Activated naive CD4-positive, alpha-beta T cell treated with anti-CD3 and anti-CD28 coated beads, Interleukin-2, amount 50 U/mL, for 24 hours (primary cell): ENCODE measurements at regions not wholly inside any gene's neighbourhood (a gene's known extent, or its start where the extent isn't known, plus 50 kb on each side); places are given as distances from the start of the nearest gene placed in this dataset.
"Not testable (repeated sequence)": the region's sequence is repeated elsewhere in the genome, so short reads cannot be mapped to it uniquely, and the experiment has no call there.

Experiments
- H3K27ac Mint-ChIP-seq: one replicate; pipeline ENCODE4 v1.8.0; 2021; ENCODE audit warnings: mild to moderate bottlenecking, mixed read lengths
- H3K27me3 Mint-ChIP-seq: one replicate; pipeline ENCODE4 v1.8.0; 2021; ENCODE audit warnings: mixed read lengths
- H3K36me3 Mint-ChIP-seq: one replicate; pipeline ENCODE4 v1.8.0; 2021; ENCODE audit warnings: mixed read lengths
- H3K4me1 Mint-ChIP-seq: one replicate; pipeline ENCODE4 v1.8.0; 2021; ENCODE audit warnings: mixed read lengths
- H3K4me3 Mint-ChIP-seq: one replicate; pipeline ENCODE4 v1.8.0; 2021; ENCODE audit warnings: mild to moderate bottlenecking, mixed read lengths
- H3K9me3 Mint-ChIP-seq: one replicate; pipeline ENCODE4 v1.8.0; 2021; ENCODE audit warnings: mixed read lengths

DNA sequence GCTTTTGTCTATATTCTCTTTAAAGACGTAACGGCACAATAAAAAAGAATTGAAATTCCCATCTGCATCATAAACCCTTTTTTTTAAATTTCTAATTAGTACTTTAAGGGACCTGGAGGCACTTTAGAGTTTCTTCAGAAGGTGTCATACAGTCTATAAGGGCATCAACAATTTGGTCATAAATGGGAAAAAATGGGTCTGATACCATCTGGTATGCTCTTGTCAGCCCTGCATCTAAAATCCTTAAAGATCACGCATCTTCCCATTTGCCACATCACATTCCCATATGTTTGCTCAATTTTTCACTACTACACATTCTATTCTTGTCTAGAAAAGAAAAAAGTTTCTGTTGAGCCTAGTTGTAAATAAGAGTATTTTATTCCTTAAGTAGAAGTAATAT is 53.8 kb downstream of the COX7C start:
- Mint-ChIP-seq H3K36me3 (no peaks in the 10 kb centered on the region), H3K27me3 (peaks cover 6% of the 10 kb centered on the region), H3K27ac (no peak overlapping the region), H3K4me1 (no peaks in the 10 kb centered on the region), H3K4me3 (no peak overlapping the region), H3K9me3 (no peaks in the 10 kb centered on the region)

DNA sequence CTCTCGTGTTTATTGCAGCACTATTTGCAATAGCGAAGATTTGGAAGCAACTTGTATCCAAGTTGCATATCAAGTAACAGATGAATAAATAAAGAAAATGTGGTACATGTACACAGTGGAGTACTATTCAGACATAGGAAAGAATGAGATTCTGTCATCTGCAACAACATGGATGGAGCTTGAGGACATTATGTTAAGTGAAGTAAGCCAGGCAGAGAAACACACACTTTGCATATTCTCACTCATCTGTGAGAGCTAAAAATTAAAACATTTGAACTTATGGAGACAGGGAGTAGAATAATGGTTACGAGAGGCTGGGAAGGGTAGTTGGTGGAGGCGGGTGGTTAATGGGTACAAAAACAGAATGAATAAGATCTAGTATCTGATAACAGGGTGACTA is 56.3 kb downstream of the COX7C start:
- no peaks in the 10 kb centered on the region for H3K9me3 Mint-ChIP-seq
- no peak overlapping the region for H3K27ac Mint-ChIP-seq
- H3K36me3 Mint-ChIP-seq, result no peaks in the 10 kb centered on the region
- no peaks in the 10 kb centered on the region for H3K4me1 Mint-ChIP-seq
- no peak overlapping the region for H3K4me3 Mint-ChIP-seq
- peaks cover 6% of the 10 kb centered on the region for H3K27me3 Mint-ChIP-seq

DNA sequence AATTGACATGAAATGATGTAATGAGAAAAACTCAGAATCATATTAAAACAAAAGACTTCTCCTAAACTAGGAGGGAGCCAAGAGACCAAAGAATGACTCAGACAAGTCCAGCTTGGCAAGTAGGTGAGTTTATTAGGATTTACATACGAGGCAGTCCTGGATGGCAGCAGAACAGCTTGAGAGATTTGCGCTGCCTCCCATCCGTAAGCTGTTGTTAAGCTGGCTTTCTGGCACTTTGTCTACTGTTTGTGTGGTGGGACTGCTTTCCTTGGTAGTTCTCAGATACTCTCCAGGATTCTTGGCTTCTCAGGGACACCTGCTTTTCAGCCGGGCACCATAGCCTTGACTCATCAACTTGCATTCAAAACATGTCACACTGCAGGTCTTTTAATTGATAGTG is 57.6 kb downstream of the COX7C start:
- Mint-ChIP-seq H3K4me3 (no peak overlapping the region), H3K4me1 (no peaks in the 10 kb centered on the region), H3K27me3 (peaks cover 6% of the 10 kb centered on the region), H3K27ac (no peak overlapping the region), H3K36me3 (no peaks in the 10 kb centered on the region), H3K9me3 (no peaks in the 10 kb centered on the region)

DNA sequence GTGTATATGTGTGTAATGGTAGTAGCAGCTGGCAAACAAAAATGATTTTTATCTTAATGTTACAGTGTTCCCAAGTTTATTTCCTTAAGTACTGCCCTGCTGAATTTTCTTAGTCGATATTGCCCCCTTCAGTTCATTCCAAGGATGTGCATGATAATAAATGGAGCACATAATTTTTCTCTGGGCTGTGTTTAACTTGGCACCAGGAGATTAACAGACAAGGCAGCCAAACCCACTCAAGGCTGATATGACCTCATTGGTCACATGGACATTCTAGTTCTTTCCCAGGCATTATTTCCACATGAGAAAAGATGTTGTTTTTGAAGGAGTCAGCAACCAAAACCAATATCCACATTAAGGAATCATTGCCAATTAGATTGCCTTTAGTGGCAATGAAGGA is 61.8 kb downstream of the COX7C start:
- Mint-ChIP-seq H3K4me3 (no peak overlapping the region), H3K27ac (no peak overlapping the region), H3K9me3 (no peaks in the 10 kb centered on the region), H3K36me3 (no peaks in the 10 kb centered on the region), H3K4me1 (no peaks in the 10 kb centered on the region), H3K27me3 (peaks cover 14% of the 10 kb centered on the region)

DNA sequence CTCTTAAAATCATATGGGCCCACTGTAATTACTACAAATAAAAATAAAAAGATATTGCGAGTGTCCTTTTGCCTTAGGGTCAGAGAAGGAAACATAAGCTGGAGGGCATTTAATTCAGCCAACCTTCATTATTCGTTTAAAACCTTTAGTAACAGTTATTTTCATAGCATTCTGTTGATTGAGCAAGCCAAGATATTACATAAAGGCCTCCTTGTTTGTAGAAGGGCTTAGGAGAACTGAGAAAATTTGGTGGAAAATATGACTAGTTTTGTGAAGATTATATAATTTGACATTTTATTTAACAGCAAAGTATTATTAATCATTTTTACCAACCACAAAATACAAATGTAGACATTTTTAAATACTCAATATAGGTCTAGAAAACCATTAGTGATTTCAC is 62.2 kb downstream of the COX7C start:
- Mint-ChIP-seq H3K4me3 (no peak overlapping the region), H3K27me3 (peaks cover 14% of the 10 kb centered on the region)

DNA sequence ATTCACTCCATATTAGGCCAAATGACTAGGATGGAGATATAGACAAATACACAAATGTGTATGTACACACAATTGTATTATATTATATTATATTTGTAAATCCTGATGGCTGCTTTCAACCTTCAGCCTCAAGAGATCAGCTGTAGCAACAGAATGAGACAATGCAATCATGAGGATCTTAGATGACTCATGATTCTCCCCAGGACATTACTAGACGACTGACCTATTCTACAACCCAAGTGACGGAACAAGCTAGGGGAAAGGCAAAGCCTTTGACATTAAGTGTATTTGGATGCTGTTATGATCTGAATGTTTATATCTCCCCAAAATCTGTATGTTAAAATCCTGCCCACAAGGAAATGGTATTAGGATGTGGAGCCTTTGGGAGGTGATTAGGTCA is 66.5 kb downstream of the COX7C start:
- Mint-ChIP-seq H3K27me3 (peaks cover 14% of the 10 kb centered on the region), H3K4me1 (no peaks in the 10 kb centered on the region), H3K27ac (no peak overlapping the region), H3K4me3 (no peak overlapping the region), H3K36me3 (no peaks in the 10 kb centered on the region), H3K9me3 (no peaks in the 10 kb centered on the region)

More for the DNA sequence above, 62.2 kb downstream of the COX7C start:
- Mint-ChIP-seq H3K27ac (no peak overlapping the region), H3K36me3 (no peaks in the 10 kb centered on the region), H3K9me3 (no peaks in the 10 kb centered on the region), H3K4me1 (no peaks in the 10 kb centered on the region)

DNA sequence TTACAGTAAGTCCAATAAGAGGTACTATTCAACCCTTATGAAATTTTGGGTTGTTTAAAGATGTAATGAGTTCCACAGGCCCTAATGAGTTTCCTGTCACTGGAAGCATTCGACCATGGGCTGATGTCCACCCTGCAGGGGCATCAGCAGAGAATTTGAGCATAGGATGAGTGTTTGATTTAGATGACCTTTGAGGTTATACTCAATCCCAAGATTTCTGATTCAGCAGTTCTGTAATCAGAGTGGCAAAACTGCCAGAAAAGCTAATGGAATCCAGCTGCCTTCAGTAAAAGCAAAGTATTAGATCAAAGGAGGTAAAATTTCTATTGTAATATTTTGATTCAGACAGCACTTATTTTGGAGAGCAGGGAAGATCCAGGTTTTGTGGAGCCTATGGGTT is 68.3 kb downstream of the COX7C start:
- Mint-ChIP-seq H3K4me1 (no peaks in the 10 kb centered on the region), H3K27ac (no peak overlapping the region), H3K36me3 (no peaks in the 10 kb centered on the region), H3K27me3 (peaks cover 14% of the 10 kb centered on the region), H3K9me3 (no peaks in the 10 kb centered on the region), H3K4me3 (no peak overlapping the region)

DNA sequence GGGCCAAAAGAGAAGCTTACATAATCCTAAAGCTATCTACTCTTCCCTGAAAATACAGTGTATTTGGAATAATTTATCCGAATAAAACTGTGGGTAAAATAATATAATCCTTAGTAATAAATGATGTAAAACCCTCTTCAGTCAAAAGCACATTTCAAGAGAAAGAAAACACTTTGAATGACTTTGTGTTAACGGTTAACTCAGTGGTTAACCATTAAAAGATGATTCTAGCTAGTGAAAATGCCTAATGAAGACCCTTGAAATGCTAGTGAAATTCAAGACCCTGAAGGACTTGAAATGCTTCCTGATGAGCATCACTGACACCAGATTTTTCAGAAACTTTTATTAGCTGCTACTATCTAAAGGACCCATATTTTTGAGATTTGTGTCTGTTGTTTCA is 70.7 kb downstream of the COX7C start:
- no peaks in the 10 kb centered on the region for H3K36me3 Mint-ChIP-seq
- no peak overlapping the region for H3K4me3 Mint-ChIP-seq
- peaks cover 3% of the 10 kb centered on the region for H3K27me3 Mint-ChIP-seq
- H3K9me3 Mint-ChIP-seq, result no peaks in the 10 kb centered on the region
- H3K27ac Mint-ChIP-seq, result no peak overlapping the region
- no peaks in the 10 kb centered on the region for H3K4me1 Mint-ChIP-seq

DNA sequence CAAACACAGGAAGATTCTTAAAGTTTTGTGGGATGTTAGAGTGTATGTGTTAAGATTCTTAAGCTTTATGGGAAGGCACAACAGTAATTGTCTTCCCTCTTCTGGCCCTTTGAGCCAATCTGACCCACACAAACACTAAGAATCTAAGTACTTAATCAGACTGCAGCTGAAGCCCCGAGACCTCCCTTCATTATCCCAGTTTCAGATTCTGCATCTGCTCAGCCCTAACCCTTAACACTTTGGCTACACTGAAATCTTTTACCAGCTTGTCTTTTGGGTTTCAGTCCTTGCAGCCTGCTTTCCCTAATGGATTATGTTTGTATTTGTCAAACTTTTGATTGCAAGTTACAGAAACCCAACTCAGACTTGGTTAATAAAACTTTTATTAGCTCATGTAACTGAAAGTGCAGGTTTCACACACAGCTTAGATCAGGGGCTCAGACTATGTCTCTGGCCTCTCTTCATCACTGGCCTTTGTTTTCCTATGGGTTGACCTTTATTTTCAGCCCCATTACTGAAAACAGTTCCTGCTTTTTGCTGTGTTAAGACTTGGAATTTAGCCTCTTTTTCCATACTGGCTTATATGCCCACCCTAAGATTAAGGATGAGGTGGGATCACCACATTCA is 71.5 kb downstream of the COX7C start:
- Mint-ChIP-seq H3K36me3 (no peaks in the 10 kb centered on the region), H3K27me3 (peaks cover 3% of the 10 kb centered on the region), H3K4me1 (no peaks in the 10 kb centered on the region), H3K27ac (no peak overlapping the region), H3K9me3 (no peaks in the 10 kb centered on the region), H3K4me3 (no peak overlapping the region)

DNA sequence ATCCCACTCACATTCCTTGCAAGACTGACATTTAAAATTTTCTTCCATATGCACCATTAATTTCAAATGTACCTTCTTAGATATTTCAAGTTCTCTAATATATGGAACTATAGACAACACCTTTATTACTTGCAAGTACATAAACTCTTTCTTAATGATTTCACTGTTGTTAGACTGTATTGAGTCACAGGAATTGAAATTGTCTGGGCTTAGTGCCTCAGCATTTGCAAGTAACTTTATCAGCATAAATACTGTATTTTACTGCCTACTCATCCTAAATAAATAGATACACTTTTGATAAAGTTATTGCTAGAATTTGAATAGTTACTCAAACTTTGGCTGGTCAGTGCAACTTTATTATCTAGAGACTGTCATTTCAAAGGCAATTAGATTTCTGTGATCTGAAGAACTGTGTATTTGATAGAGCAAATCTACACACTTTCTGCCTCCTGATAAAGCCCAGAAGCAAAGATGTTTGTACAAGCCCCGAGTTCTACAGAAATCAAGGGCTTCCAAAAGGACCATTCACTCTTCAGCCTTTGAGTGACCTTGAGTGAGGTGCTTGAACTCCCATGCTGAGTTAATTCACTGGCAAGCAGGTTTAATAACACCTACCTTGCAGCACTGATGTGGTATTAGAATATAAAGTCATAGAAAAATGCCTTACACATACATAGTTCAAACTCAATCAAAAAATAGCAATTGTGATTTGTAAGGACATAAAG is 91.6 kb downstream of the COX7C start:
- Mint-ChIP-seq H3K4me3 (no peak overlapping the region), H3K9me3 (no peaks in the 10 kb centered on the region), H3K27me3 (peaks cover 5% of the 10 kb centered on the region), H3K4me1 (no peaks in the 10 kb centered on the region), H3K36me3 (no peaks in the 10 kb centered on the region), H3K27ac (no peak overlapping the region)

DNA sequence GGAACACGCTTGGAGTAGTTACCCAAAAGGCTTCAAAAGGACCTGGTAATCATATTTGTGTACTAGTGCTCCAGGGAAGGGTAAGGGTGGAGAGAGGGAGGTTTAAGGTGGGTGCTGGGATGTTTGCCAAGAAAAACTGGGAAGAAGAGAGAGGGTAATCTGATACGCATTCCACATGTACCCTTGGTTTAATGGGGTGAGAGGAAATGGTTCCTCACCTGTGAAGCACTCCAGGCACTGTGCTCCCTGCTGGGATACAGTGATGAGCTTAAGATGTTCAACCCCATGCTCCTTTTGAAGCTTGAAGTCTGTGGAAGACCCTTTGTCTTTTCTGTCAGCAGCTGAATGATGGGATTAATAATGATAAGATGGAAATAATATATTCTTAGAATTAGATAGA is 98.4 kb downstream of the COX7C start:
- Mint-ChIP-seq H3K27me3 (no peaks in the 10 kb centered on the region), H3K9me3 (no peaks in the 10 kb centered on the region), H3K4me3 (no peak overlapping the region), H3K4me1 (no peaks in the 10 kb centered on the region), H3K27ac (no peak overlapping the region), H3K36me3 (no peaks in the 10 kb centered on the region)

DNA sequence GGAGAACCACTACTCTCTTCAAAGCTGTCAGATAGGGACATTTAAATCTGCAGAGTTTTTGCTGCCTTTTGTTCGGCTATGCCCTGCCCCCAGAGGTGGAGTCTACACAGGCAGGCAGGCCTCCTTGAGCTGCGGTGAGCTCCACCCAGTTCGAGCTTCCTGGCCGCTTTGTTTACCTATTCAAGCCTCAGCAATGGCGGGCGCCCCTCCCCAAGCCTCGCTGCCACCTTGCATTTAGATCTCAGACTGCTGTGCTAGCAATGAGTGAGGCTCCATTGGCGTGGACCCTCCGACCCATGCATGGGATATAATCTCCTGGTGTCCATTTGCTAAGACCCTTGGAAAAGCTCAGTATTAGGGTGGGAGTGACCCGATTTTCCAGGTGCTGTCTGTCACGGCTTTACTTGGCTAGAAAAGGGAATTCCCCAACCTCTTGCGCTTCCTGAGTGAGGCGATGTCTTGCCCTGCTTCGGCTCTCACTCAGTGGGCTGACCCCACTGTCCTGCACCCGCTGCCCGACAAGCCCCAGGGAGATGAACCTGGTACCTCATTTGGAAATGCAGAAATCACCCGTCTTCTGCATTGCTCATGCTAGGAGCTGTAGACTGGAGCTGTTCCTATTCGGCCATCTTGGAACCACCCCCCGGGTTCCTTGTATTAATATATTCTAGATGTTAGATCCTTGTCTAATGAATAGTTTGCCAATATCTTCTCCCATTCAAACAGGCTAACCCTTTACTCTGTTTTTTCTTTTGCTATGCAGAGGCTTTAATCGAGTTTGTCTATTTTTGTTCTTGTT is 113.8 kb downstream of the COX7C start:
- H3K27me3 Mint-ChIP-seq, result not testable (repeated sequence)

DNA sequence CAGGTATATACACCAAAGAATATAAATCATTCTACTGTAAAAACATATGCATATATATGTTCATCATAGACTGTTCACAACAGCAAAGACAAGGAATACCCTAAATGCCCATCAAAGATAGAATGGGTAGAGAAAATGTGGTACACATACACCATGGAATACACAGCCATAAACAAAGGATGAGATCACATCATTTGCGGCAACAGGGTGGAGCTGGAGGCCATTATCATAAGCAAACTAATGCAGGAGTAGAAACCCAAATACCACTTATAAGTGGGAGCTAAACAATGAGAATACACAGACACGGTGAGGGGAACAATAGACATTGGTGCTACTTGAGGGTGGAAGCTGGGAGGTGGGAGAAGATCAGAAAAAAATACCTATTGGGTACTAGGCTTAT is 117.6 kb downstream of the COX7C start:
- H3K9me3 Mint-ChIP-seq, result peaks cover 19% of the 10 kb centered on the region
- peaks cover 3% of the 10 kb centered on the region for H3K27me3 Mint-ChIP-seq
- no peak overlapping the region for H3K27ac Mint-ChIP-seq
- no peak overlapping the region for H3K4me3 Mint-ChIP-seq
- peaks cover 2% of the 10 kb centered on the region for H3K36me3 Mint-ChIP-seq
- H3K4me1 Mint-ChIP-seq, result no peaks in the 10 kb centered on the region

More for the DNA sequence above, 113.8 kb downstream of the COX7C start:
- H3K36me3 Mint-ChIP-seq, H3K4me1 Mint-ChIP-seq, H3K27ac Mint-ChIP-seq, H3K4me3 Mint-ChIP-seq: not testable (repeated sequence)
- peaks cover 25% of the 10 kb centered on the region for H3K9me3 Mint-ChIP-seq

DNA sequence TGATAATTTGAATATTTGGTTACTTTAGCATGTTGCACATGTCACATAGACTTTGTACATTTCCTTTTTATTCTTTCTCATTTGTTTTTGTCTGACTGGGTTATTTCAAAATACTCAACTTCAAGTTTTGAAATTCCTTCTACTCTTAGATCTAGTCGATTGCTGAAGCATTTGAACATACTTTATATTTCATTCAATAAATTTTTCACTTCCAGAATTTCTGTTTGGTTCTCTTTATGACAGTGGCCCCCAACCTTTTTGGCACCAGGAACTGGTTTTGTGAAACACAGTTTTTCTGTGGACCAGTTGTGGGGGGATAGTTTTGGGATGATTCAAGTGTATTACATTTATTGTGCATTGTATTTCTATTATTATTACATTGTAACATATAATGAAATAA is 119.8 kb downstream of the COX7C start:
- Mint-ChIP-seq H3K4me1 (no peaks in the 10 kb centered on the region), H3K27ac (no peak overlapping the region), H3K36me3 (peaks cover 1% of the 10 kb centered on the region), H3K9me3 (peaks cover 16% of the 10 kb centered on the region), H3K4me3 (no peak overlapping the region), H3K27me3 (peaks cover 2% of the 10 kb centered on the region)

DNA sequence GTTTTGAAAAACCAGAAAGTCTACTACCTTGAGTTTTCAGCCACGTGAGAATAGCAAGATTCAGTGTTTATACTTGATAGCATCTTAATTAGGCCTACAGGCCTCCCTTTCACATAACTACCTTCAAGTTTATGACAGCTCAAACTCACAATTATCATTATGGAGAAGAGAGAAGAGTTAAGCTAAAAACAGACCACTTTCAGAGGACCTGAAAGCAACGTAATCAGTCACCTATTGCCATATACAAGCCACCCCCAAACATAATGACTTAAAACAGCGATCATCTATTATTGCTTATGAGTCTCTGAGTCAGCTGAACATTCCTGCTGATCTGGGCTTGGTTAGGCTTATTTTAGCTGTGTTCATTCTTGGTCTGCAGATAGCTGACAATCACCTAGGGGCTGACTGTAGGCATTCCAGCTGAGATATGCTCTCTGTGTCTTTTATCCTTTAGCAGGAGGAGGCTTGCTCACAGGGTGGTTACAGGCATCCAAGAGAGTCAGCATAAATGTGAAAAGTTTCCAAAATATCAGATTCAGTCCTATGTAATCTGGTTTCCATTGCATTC is 130.9 kb downstream of the COX7C start:
- H3K4me3 Mint-ChIP-seq, result no peak overlapping the region

DNA sequence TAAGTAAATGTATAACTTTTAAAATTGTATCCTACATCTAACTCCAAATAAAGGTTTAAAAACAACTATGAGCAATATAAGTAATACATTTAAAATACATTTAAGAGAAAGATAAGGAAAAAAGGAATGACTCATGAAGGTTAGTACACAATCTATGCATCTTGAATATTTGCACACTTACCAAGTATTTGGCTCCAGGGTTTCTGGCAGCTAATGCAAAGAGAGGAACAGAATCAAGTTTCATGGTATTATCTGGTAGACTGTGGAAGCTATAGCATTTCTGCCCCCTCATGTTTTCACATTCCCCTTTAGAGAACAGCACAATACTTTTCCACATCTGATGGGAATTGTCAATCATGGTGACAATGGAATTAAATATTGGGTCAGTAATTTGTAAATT is 132.1 kb downstream of the COX7C start:
- Mint-ChIP-seq H3K27me3 (peaks cover 1% of the 10 kb centered on the region), H3K4me1 (no peaks in the 10 kb centered on the region), H3K27ac (no peak overlapping the region), H3K4me3 (no peak overlapping the region), H3K36me3 (no peaks in the 10 kb centered on the region), H3K9me3 (no peaks in the 10 kb centered on the region)

More for the DNA sequence above, 130.9 kb downstream of the COX7C start:
- Mint-ChIP-seq H3K9me3 (no peaks in the 10 kb centered on the region), H3K36me3 (no peaks in the 10 kb centered on the region), H3K4me1 (no peaks in the 10 kb centered on the region), H3K27me3 (peaks cover 1% of the 10 kb centered on the region), H3K27ac (no peak overlapping the region)
